HPDE6-E6E7 (cell line): ENCODE measurements at regions not wholly inside any gene's neighbourhood (a gene's known extent, or its start where the extent isn't known, plus 50 kb on each side); places are given as distances from the start of the nearest gene placed in this dataset.

Source experiments
- DNase-seq: peaks from one replicate; pipeline ENCODE4 v3.0.0; 2011; ENCODE audit warnings: missing footprints; ENCODE audit errors: extremely low spot score

GRCh38 chr6:14837435-14837834, 408.4 kb upstream of the JARID2 start:
- DNase-seq = no peak

DNA sequence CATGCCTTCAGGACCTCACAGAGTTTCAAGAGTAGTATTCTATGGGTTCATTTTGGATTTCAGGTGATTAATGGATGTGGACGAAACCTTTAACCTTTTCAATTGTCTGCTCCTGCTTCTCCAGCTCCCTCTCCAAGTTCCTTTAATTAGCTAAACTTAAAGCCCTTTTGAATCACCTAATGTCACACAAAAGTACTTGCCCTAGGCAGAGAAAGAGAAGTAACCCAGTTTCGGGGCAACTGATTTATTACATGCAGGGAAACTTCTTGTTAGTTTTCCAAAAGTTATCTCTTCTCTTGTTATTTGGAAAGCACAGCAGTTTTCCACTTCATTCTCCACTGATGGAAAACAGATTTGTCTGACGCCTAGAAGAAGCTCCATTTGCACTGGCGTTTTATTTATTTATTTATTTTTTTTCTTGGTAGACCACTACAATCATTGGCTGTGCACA, 407.7 kb upstream of the JARID2 start:
- no peak for DNase-seq

DNA sequence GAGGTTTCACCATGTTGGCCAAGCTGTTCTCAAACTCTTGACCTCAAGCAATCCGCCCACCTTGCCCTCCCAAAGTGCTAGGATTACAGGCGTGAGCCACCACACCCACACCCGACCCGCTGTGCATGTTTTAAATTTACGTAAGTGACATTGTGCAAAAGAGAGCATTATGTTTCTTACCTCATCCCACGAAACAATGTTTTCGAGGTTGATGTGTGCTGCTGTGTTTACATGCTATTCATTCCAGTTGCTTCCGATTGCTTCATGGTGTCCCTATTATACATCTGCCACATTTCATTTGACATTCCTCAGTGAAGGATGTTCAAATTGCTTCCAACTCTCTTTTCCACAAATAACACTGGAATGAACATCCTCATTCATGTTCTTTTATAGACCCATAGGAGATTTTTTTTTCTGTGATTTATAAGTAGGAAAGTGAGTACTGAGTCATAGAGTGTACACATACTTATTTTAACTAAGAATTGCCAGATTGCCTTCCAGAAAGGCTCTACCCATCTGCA, 403.9 kb upstream of the JARID2 start:
- no peak for DNase-seq

- DNase-seq = no peak
Measured at GRCh38 chr6:14844411-14844810, 401.5 kb upstream of the JARID2 start.

- no peak for DNase-seq
Measured at GRCh38 chr6:14848019-14848418, 397.9 kb upstream of the JARID2 start.

DNA sequence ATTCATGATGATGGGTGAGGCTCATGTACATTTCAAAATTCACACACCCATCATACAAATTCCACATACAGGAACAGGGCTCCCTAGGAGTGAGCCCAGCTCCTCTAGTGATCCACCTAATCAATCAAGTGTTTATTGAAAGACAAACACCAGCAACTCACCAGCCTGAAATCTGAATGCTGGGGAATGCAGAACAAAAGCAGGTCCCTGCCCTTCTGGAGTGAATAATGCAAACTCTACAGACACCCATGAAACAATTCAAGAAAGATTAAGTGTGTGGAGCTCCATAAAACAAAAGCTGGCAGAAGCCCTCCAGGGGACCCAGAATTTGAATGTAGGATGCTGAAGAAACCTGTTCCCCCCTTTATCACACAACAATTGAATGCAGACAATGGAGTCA, 396.7 kb upstream of the JARID2 start:
- DNase-seq = no peak

- DNase-seq = no peak
Measured at GRCh38 chr6:14851281-14851680, 394.6 kb upstream of the JARID2 start.

- no peak for DNase-seq
Measured at GRCh38 chr6:14852375-14852774, 393.5 kb upstream of the JARID2 start.

- DNase-seq = no peak
Measured at GRCh38 chr6:14856177-14856576, 389.7 kb upstream of the JARID2 start.

GRCh38 chr6:14857001-14857400, 388.9 kb upstream of the JARID2 start:
- no peak for DNase-seq

DNA sequence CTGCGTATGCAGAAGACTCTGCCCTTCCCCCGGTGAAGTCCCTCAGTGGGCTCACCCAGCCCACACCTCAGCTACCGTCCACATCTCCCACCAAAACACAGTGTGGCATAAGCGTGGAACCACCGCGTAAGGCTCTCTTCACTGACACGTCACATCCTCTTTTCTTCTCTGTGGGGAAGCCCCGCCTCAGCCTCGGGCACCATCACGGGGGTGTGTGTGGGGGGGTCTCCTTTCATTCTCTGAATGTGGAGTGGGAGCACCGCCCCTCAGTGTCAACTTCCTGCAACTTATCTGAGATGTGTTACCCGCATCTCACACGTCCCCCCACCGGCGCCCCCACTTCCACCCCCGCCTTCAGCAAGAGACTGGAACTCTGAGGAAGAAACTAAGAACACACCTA, 388.4 kb upstream of the JARID2 start:
- DNase-seq = no peak

- no peak for DNase-seq
Measured at GRCh38 chr6:14858808-14859207, 387.1 kb upstream of the JARID2 start.

DNA sequence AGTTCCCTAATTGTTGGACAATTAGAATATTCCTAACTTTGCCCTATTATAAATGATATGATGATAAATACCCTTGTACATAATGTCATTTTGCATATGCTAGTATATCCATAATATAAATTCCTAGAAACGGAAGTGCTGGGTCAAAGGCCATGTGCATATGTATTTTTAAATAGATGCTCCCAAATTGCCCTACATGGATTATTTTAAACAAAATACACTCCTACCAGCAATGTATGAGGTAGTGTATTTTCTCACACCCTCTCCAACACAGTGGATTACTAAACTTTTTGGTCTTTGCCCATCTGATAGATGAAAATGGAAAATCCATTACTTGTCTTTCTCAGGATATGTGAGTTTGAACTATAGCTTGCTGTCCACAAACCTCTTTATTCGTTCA, 385.1 kb upstream of the JARID2 start:
- no peak for DNase-seq

- no peak for DNase-seq
Measured at GRCh38 chr6:14861491-14861943, 384.4 kb upstream of the JARID2 start.

GRCh38 chr6:14862845-14863244, 383.0 kb upstream of the JARID2 start:
- DNase-seq = no peak

- no peak for DNase-seq
Measured at GRCh38 chr6:14863902-14864850, 381.7 kb upstream of the JARID2 start.

GRCh38 chr6:14865531-14866100, 380.3 kb upstream of the JARID2 start:
- DNase-seq = no peak

DNA sequence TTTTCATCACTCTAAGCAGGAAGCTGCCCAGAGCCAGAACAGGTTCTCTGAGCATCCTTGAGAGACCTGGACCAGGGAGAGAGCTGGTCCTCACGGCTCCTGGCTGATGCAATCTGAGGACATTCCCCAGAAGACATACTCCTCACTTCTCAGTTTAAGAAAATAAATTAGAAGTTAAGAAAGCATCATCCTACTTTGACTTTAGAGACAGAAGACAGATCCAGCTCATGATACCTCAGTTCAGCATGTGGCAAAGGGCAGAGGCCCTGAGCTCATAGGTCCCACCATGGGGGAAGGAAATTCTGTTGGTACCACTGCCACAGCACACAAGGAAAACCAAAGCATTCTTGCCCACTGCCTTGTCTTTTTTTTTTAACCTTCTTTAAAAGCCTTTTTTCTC, 378.1 kb upstream of the JARID2 start:
- no peak for DNase-seq

DNA sequence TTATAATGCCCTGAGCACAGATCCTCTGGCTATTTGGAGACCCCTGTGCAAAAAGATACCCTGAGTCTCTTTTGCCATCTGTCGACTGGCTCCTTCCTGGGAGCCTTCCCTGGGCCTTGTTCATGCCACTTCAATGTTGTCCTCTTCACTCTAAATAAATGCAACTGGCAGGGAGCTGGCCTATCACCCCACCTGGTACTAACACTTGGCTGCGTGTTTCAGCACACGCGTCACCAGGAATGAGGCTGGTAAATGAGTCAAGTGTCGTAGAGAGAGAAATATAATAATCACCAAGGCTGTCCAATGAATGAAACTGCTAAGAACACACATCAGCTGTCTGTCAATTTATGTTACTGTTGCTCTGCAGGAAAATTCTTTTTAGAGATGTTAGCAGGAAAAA, 374.6 kb upstream of the JARID2 start:
- no peak for DNase-seq

- no peak for DNase-seq
Measured at GRCh38 chr6:14873101-14873500, 372.8 kb upstream of the JARID2 start.

- DNase-seq = no peak
Measured at GRCh38 chr6:14873781-14874441, 372.0 kb upstream of the JARID2 start.

GRCh38 chr6:14874975-14875480, 370.8 kb upstream of the JARID2 start:
- DNase-seq = no peak
